Esophagus muscularis mucosa (tissue), 4 donors: ENCODE measurements at regions not wholly inside any gene's neighbourhood (a gene's known extent, or its start where the extent isn't known, plus 50 kb on each side); places are given as distances from the start of the nearest gene placed in this dataset.

Experiments used
- EP300 ChIP-seq: sonication (generic); formaldehyde crosslinking; IDR thresholded peaks from one replicate; pipeline ENCODE4 v1.6.1; 2017; ENCODE audit warnings: antibody characterized with exemption
- POLR2A ChIP-seq: fragments of 450-650 bp; IDR thresholded peaks from one replicate; pipeline ENCODE4 v1.6.1; 2017; ENCODE audit warnings: antibody characterized with exemption, moderate library complexity, mild to moderate bottlenecking, low read depth
- POLR2AphosphoS5 ChIP-seq, 2 donors: sonication (generic); formaldehyde crosslinking; IDR thresholded peaks; one replicate each; pipeline ENCODE4 v1.6.1; 2017; ENCODE audit warnings: antibody characterized with exemption in 2 of 2
- TF ChIP-seq, protein P1 (sequence below), 3 experiments: fragments of 200-600 bp in 2 of 3; fragments of 450-650 bp in 1 of 3; sonication (generic) in 2 of 3; IDR thresholded peaks; one replicate each; pipeline ENCODE4 v1.5.1; 2017 to 2019; ENCODE audit warnings: antibody characterized with exemption in 3 of 3, mild to moderate bottlenecking in 2 of 3, moderate library complexity in 1 of 3

GRCh38 chr2:237242091-237242536, 156.4 kb downstream of the COPS8 start:
- TF ChIP-seq EP300, result no peak
- TF ChIP-seq, protein P1, sequence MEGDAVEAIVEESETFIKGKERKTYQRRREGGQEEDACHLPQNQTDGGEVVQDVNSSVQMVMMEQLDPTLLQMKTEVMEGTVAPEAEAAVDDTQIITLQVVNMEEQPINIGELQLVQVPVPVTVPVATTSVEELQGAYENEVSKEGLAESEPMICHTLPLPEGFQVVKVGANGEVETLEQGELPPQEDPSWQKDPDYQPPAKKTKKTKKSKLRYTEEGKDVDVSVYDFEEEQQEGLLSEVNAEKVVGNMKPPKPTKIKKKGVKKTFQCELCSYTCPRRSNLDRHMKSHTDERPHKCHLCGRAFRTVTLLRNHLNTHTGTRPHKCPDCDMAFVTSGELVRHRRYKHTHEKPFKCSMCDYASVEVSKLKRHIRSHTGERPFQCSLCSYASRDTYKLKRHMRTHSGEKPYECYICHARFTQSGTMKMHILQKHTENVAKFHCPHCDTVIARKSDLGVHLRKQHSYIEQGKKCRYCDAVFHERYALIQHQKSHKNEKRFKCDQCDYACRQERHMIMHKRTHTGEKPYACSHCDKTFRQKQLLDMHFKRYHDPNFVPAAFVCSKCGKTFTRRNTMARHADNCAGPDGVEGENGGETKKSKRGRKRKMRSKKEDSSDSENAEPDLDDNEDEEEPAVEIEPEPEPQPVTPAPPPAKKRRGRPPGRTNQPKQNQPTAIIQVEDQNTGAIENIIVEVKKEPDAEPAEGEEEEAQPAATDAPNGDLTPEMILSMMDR (IDR thresholded peaks at IDR 0.05), result no peak
- TF ChIP-seq POLR2AphosphoS5 (IDR thresholded peaks at IDR 0.05), result no peak
- no peak for TF ChIP-seq POLR2A
